ENCODE measurements at regions not wholly inside any gene's neighbourhood (a gene's known extent, or its start where the extent isn't known, plus 50 kb on each side); places are given as distances from the start of the nearest gene placed in this dataset.

- no peak for TF ChIP-seq CTCF (conservative IDR thresholded peaks at IDR 0.05; ENCODE audit: low read depth, low read length)
Measured at GRCh38 chr18:29137773-29138495, 961.0 kb upstream of the CDH2 start.

GRCh38 chr18:29123706-29124530, 947.0 kb upstream of the CDH2 start:
- DNase-seq (ENCODE audit: low read depth): no peak
- TF ChIP-seq CTCF (conservative IDR thresholded peaks at IDR 0.05; ENCODE audit: low read depth, low read length): no peak
- H3K4me3 ChIP-seq (ENCODE audit: low read depth, low read length): no peak overlapping the region

More at GRCh38 chr18:29137773-29138495, 961.0 kb upstream of the CDH2 start:
- DNase-seq (ENCODE audit: low read depth): no peak
- H3K4me3 ChIP-seq (ENCODE audit: low read depth, low read length): no peak overlapping the region

GRCh38 chr18:29104671-29105070, 927.7 kb upstream of the CDH2 start:
- DNase-seq (ENCODE audit: low read depth): no peak
- TF ChIP-seq CTCF (conservative IDR thresholded peaks at IDR 0.05; ENCODE audit: low read depth, low read length): no peak
- H3K4me3 ChIP-seq (ENCODE audit: low read depth, low read length): no peak overlapping the region

- no peak for TF ChIP-seq CTCF (conservative IDR thresholded peaks at IDR 0.05; ENCODE audit: low read depth, low read length)
- H3K4me3 ChIP-seq (ENCODE audit: low read depth, low read length): no peak overlapping the region
- no peak for DNase-seq (ENCODE audit: low read depth)
Measured at GRCh38 chr18:29104227-29104626, 927.3 kb upstream of the CDH2 start.

GRCh38 chr18:29096079-29096770, 919.3 kb upstream of the CDH2 start:
- no peak overlapping the region for H3K4me3 ChIP-seq (ENCODE audit: low read depth, low read length)
- DNase-seq (ENCODE audit: low read depth): no peak
- TF ChIP-seq CTCF (conservative IDR thresholded peaks at IDR 0.05; ENCODE audit: low read depth, low read length): no peak

GRCh38 chr18:29087616-29088246, 910.8 kb upstream of the CDH2 start:
- H3K4me3 ChIP-seq (ENCODE audit: low read depth, low read length): no peak overlapping the region
- DNase-seq (ENCODE audit: low read depth): no peak
- TF ChIP-seq CTCF (conservative IDR thresholded peaks at IDR 0.05; ENCODE audit: low read depth, low read length): no peak
